SK-N-SH treated with all-trans-retinoic acid at 6 μM for 48 hours (cell line): ENCODE measurements at regions not wholly inside any gene's neighbourhood (a gene's known extent, or its start where the extent isn't known, plus 50 kb on each side); places are given as distances from the start of the nearest gene placed in this dataset.

Experiments
- ARNTL ChIP-seq: fragments of 450-650 bp; formaldehyde crosslinking; IDR thresholded peaks from 2 replicates; pipeline ENCODE4 v1.5.0; 2020; ENCODE audit warnings: low read depth, mild to moderate bottlenecking, moderate library complexity, borderline replicate concordance
- CREB5 ChIP-seq: fragments of 250-450 bp; sonication (Bioruptor Pico); IDR thresholded peaks from 2 replicates; pipeline ENCODE4 v1.5.1; 2020; ENCODE audit warnings: low read depth, mild to moderate bottlenecking, moderate library complexity
- GLIS3 ChIP-seq: fragments of 250-450 bp; sonication (Bioruptor Pico); IDR thresholded peaks from 2 replicates; pipeline ENCODE4 v1.5.0; 2020; ENCODE audit warnings: mild to moderate bottlenecking, moderate library complexity
- OSR1 ChIP-seq: fragments of 250-450 bp; sonication (Bioruptor Pico); IDR thresholded peaks from 2 replicates; pipeline ENCODE4 v1.8.0; 2022; ENCODE audit warnings: moderate library complexity, mild to moderate bottlenecking, inconsistent platforms
- PATZ1 ChIP-seq: fragments of 250-450 bp; sonication (Bioruptor Pico); IDR thresholded peaks from 2 replicates; pipeline ENCODE4 v1.8.0; 2020; ENCODE audit warnings: mild to moderate bottlenecking, moderate library complexity, borderline replicate concordance
- POU6F1 ChIP-seq: fragments of 250-450 bp; sonication (Bioruptor Pico); IDR thresholded peaks from 2 replicates; pipeline ENCODE4 v1.8.0; 2021; ENCODE audit warnings: low read depth, mild to moderate bottlenecking, moderate library complexity, borderline replicate concordance
- RARB ChIP-seq: fragments of 250-450 bp; sonication (Bioruptor Pico); IDR thresholded peaks from 2 replicates; pipeline ENCODE4 v1.8.0; 2021; ENCODE audit warnings: mild to moderate bottlenecking, moderate library complexity
- ZC3H10 ChIP-seq: fragments of 250-450 bp; sonication (Bioruptor Pico); IDR thresholded peaks from 2 replicates; pipeline ENCODE4 v1.5.1; 2021; ENCODE audit warnings: mild to moderate bottlenecking, moderate library complexity
- ZFP3 ChIP-seq: fragments of 250-450 bp; sonication (Bioruptor Pico); IDR thresholded peaks from 2 replicates; pipeline ENCODE4 v1.5.0; 2020; ENCODE audit warnings: mild to moderate bottlenecking, moderate library complexity
- ZFP30 ChIP-seq: fragments of 450-650 bp; formaldehyde crosslinking; IDR thresholded peaks from 2 replicates; pipeline ENCODE4 v1.5.0; 2022; ENCODE audit warnings: mild to moderate bottlenecking, moderate library complexity
- ZNF70 ChIP-seq: fragments of 450-650 bp; formaldehyde crosslinking; IDR thresholded peaks from 2 replicates; pipeline ENCODE4 v1.5.0; 2020; ENCODE audit warnings: mild to moderate bottlenecking, moderate library complexity

GRCh38 chr5:135211083-135211790 is 177.2 kb upstream of the PITX1 start:
- TF ChIP-seq RARB (CRISPR knock-in tag) (no peak), ARNTL (CRISPR knock-in tag) (no peak), POU6F1 (CRISPR knock-in tag) (no peak), ZFP30 (CRISPR knock-in tag) (no peak), GLIS3 (no peak), OSR1 (CRISPR knock-in tag) (no peak), CREB5 (CRISPR knock-in tag) (no peak), PATZ1 (CRISPR knock-in tag) (no peak), ZNF70 (CRISPR knock-in tag) (no peak), ZC3H10 (CRISPR knock-in tag) (no peak), ZFP3 (no peak)
